ENCODE measurements at regions not wholly inside any gene's neighbourhood (a gene's known extent, or its start where the extent isn't known, plus 50 kb on each side); places are given as distances from the start of the nearest gene placed in this dataset.

- Histone ChIP-seq H3K27me3 (ENCODE audit: control insufficient read depth in 1 of 2, insufficient read depth in 2 of 2, low read length in 2 of 2) (no peaks in the 10 kb centered on the region), H3K27ac (ENCODE audit: low read depth in 1 of 2, low read length in 2 of 2) (no peak overlapping the region), H3K4me3 (ENCODE audit: low read length) (no peak overlapping the region), H3K36me3 (ENCODE audit: insufficient read depth, low read length) (no peaks in the 10 kb centered on the region), H3K4me1 (ENCODE audit: insufficient read depth, low read length) (no peaks in the 10 kb centered on the region), H3K9me3 (ENCODE audit: control insufficient read depth in 1 of 2, insufficient read depth in 1 of 2, low read length in 2 of 2) (peaks cover 0 to 7% of the 10 kb centered on the region in 2 experiments)
- intact Hi-C loops (cut with DNase I, micrococcal nuclease), result no loop called here
- Mint-ChIP-seq H3K36me3 (ENCODE audit: low read depth) (no peaks in the 10 kb centered on the region), H3K9me3 (peaks cover 1% of the 10 kb centered on the region), H3K4me1 (ENCODE audit: low read depth) (no peaks in the 10 kb centered on the region), H3K27ac (no peak overlapping the region), H3K4me3 (no peak overlapping the region), H3K27me3 (no peaks in the 10 kb centered on the region)
- DNase-seq (no peak), ATAC-seq (ENCODE audit: poor library complexity) (no peak)
- ChIA-PET CTCF (no interaction called here), POLR2A (no interaction called here)
- no peak for TF ChIP-seq CTCF (IDR thresholded peaks at IDR 0.05)
These were observed 192.5 kb upstream of the SYT1 start for GRCh38 chr12:78672033-78672432.

GRCh38 chr12:78674311-78675090 is 190.1 kb upstream of the SYT1 start:
- POLR2A ChIA-PET, result no interaction called here

GRCh38 chr12:78680596-78680995 is 184.0 kb upstream of the SYT1 start:
- peaks cover 3% of the 10 kb centered on the region for H3K9me3 Mint-ChIP-seq
- ChIA-PET CTCF (no interaction called here), POLR2A (no interaction called here)
- no peak for DNase-seq
- H3K4me3 Mint-ChIP-seq, result no peak overlapping the region
- no peak overlapping the region for H3K27ac Mint-ChIP-seq
- Histone ChIP-seq H3K4me3 (ENCODE audit: low read length) (no peak overlapping the region), H3K4me1 (ENCODE audit: insufficient read depth, low read length) (no peaks in the 10 kb centered on the region), H3K27ac (ENCODE audit: low read depth in 1 of 2, low read length in 2 of 2) (no peak overlapping the region), H3K27me3 (ENCODE audit: control insufficient read depth in 1 of 2, insufficient read depth in 2 of 2, low read length in 2 of 2) (no peaks in the 10 kb centered on the region), H3K9me3 (ENCODE audit: control insufficient read depth in 1 of 2, insufficient read depth in 1 of 2, low read length in 2 of 2) (no peaks in the 10 kb centered on the region), H3K36me3 (ENCODE audit: insufficient read depth, low read length) (no peaks in the 10 kb centered on the region)
- H3K36me3 Mint-ChIP-seq (ENCODE audit: low read depth), result no peaks in the 10 kb centered on the region
- H3K27me3 Mint-ChIP-seq, result no peaks in the 10 kb centered on the region
- no peaks in the 10 kb centered on the region for H3K4me1 Mint-ChIP-seq (ENCODE audit: low read depth)
- no peak for TF ChIP-seq CTCF (IDR thresholded peaks at IDR 0.05)
- intact Hi-C loops (cut with DNase I, micrococcal nuclease), result no loop called here
- ATAC-seq (ENCODE audit: poor library complexity), result no peak

More at GRCh38 chr12:78674311-78675090, 190.1 kb upstream of the SYT1 start:
- DNase-seq (no peak), ATAC-seq (ENCODE audit: poor library complexity) (no peak)
- H3K36me3 Mint-ChIP-seq (ENCODE audit: low read depth), result no peaks in the 10 kb centered on the region
- H3K9me3 Mint-ChIP-seq, result peaks cover 1% of the 10 kb centered on the region
- TF ChIP-seq CTCF (IDR thresholded peaks at IDR 0.05), result no peak
- CTCF ChIA-PET, result no interaction called here
- no peaks in the 10 kb centered on the region for H3K36me3 ChIP-seq (ENCODE audit: insufficient read depth, low read length)
- H3K27ac Mint-ChIP-seq, result no peak overlapping the region
- H3K4me3 Mint-ChIP-seq, result no peak overlapping the region
- intact Hi-C loops (cut with DNase I, micrococcal nuclease), result no loop called here
- no peaks in the 10 kb centered on the region for H3K27me3 ChIP-seq (ENCODE audit: control insufficient read depth in 1 of 2, insufficient read depth in 2 of 2, low read length in 2 of 2)
- H3K4me1 ChIP-seq (ENCODE audit: insufficient read depth, low read length), result no peaks in the 10 kb centered on the region
- peaks cover 0 to 7% of the 10 kb centered on the region in 2 experiments for H3K9me3 ChIP-seq (ENCODE audit: control insufficient read depth in 1 of 2, insufficient read depth in 1 of 2, low read length in 2 of 2)
- no peaks in the 10 kb centered on the region for H3K27me3 Mint-ChIP-seq
- H3K4me1 Mint-ChIP-seq (ENCODE audit: low read depth), result no peaks in the 10 kb centered on the region
- H3K27ac ChIP-seq (ENCODE audit: low read depth in 1 of 2, low read length in 2 of 2), result no peak overlapping the region
- no peak overlapping the region for H3K4me3 ChIP-seq (ENCODE audit: low read length)
